ENCODE measurements at regions not wholly inside any gene's neighbourhood (a gene's known extent, or its start where the extent isn't known, plus 50 kb on each side); places are given as distances from the start of the nearest gene placed in this dataset.

- TF ChIP-seq CTCF (IDR thresholded peaks at IDR 0.05; ENCODE audit: poor library complexity) (no peak), EZH2phosphoT487 (IDR thresholded peaks at IDR 0.05; ENCODE audit: low read depth, severe bottlenecking, unreplicated experiment) (no peak), EZH2 (IDR thresholded peaks at IDR 0.05; ENCODE audit: borderline replicate concordance) (no peak)
Measured at GRCh38 chr5:165184183-165184582, 1678.8 kb downstream of the MAT2B start.

All from hepatocyte (in vitro differentiated cells).